GM12872 (cell line): ENCODE measurements at regions not wholly inside any gene's neighbourhood (a gene's known extent, or its start where the extent isn't known, plus 50 kb on each side); places are given as distances from the start of the nearest gene placed in this dataset.

Source experiments
- TF ChIP-seq, protein P1 (sequence below): IDR thresholded peaks from 3 replicates; pipeline ENCODE4 v1.5.1; 2011; ENCODE audit warnings: low read depth, mild to moderate bottlenecking, low read length, moderate library complexity; ENCODE audit not compliant: insufficient read depth

- TF ChIP-seq, protein P1, sequence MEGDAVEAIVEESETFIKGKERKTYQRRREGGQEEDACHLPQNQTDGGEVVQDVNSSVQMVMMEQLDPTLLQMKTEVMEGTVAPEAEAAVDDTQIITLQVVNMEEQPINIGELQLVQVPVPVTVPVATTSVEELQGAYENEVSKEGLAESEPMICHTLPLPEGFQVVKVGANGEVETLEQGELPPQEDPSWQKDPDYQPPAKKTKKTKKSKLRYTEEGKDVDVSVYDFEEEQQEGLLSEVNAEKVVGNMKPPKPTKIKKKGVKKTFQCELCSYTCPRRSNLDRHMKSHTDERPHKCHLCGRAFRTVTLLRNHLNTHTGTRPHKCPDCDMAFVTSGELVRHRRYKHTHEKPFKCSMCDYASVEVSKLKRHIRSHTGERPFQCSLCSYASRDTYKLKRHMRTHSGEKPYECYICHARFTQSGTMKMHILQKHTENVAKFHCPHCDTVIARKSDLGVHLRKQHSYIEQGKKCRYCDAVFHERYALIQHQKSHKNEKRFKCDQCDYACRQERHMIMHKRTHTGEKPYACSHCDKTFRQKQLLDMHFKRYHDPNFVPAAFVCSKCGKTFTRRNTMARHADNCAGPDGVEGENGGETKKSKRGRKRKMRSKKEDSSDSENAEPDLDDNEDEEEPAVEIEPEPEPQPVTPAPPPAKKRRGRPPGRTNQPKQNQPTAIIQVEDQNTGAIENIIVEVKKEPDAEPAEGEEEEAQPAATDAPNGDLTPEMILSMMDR: no peak
Measured at GRCh38 chr15:69648775-69649735, 196.4 kb downstream of the RPLP1 start.

DNA sequence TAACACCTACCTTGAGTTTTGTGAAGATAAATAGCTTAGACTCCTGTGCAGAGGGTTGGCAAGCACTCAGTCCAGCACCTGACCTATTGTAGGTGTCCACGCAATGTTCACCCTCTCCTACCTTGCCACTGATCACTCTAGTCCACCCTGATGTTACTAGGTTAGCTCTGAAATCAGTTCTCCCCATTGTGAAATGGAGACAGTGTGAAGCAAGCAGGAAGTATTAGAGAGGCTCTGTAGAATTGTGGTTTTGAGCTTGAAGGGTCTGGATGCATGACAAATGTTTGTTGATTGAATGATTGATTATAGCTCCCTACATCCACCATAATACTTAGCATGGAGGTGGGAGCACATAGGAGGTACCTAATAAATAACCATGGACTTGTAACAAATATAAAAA is 199.7 kb downstream of the RPLP1 start:
- TF ChIP-seq, protein P1: no peak

DNA sequence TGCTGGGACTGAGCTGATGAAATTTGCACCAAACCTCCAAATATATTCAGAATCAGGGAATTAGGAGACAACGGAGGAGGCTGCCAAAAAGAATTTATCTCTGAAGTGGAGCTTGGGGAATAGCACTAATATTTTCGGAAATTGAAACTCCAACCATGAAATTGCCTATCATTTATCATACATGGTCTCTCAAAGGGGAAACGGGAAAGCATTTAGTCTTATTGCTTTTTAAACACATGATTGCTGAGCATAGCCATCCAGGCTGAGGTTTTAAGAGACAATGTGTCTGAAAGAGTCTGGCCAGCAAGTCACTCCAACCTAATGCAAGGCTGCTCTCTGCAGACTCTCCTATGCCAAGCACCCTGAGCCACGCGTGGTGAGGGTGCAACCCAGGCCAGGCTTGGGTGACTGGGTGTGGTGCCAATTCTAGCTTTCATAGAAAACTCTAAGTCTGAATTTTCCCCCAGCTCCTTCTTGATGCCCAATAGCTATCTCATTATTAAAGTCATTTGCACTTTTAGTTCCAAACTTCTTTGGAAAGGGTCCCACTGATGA is 200.2 kb downstream of the RPLP1 start:
- TF ChIP-seq, protein P1: no peak

DNA sequence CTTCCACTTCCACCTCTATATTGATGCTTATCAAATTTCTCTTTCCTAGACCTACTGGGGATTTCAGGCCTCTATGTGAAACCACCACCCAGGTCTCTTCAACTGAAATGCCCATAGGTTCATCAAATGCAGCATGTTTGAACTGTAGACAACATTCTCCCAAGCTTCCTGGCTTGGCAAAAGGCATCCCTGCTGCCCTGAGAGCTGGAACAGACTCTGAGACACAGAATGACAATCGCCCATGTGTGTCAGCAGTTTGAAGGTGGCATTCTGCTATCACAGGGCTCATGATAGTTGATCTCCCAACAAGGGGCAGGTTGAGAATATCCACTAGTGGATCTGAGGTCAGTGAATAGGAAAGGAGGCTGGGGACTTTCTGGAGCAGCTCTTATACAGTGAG is 200.7 kb downstream of the RPLP1 start:
- TF ChIP-seq, protein P1: no peak

- TF ChIP-seq, protein P1: no peak
Measured at GRCh38 chr15:69653846-69654245, 201.2 kb downstream of the RPLP1 start.

DNA sequence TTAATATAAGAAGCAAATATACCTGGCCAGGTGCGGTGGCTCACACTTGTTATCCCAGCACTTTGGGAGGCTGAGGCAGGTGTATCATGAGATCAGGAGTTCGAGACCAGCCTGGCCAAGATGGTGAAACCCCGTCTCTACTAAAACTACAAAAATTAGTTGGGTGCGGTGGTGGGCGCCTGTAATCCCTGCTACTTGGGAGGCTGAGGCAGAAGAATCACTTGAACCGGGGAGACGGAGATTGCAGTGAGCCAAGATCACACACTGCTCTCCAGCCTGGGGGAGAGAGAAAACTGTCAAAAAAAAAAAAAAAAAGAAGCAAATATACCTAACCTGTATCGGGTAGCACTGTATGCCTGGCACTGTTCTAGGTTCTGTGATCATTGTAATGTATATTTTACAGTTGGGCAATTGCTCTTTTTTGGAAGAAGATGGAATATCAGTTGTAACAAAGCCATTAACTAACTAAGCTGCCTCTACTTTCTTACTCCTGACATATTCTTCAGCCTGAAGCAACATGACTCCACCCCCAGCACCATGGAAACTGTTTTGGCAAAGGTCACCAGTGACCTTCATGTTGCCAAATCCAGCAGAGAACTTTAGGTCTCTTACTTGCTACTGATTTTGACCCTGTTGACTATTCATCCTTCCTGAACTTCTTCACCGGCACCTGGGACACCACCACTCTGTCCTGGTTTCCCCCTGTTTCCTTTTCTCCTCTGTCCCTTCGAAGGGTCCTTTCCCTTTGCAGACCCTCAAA is 203.8 kb downstream of the RPLP1 start:
- TF ChIP-seq, protein P1: no peak

GRCh38 chr15:69657626-69658025 is 205.0 kb downstream of the RPLP1 start:
- TF ChIP-seq, protein P1: no peak
